ENCODE measurements at regions not wholly inside any gene's neighbourhood (a gene's known extent, or its start where the extent isn't known, plus 50 kb on each side); places are given as distances from the start of the nearest gene placed in this dataset.

DNA sequence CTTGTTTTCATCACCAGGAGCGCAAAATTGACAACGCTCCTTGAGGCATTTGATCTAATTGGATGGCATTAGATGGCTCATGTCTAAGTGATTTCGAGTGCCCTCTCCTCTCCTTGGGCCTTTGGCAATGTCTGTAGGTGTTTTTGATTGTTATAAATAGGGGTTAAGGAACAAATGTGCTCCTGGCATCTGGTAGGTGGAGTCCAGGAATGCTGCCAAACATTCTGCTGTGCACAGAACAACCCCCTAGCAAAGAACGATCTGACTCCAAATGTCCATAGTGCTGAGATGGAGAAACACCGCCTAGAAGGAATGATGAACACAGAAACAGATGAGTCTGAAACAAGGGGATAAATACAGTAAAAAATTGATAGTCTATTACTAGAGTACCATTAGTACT lies 68.0 kb upstream of the C1QTNF9B start:
- TF ChIP-seq CTCF (IDR thresholded peaks at IDR 0.05; ENCODE audit: low read depth, low read length) (no peak), EZH2phosphoT487 (IDR thresholded peaks at IDR 0.05; ENCODE audit: low read depth) (no peak)

All from OCI-LY3 (cell line).